ENCODE measurements at regions not wholly inside any gene's neighbourhood (a gene's known extent, or its start where the extent isn't known, plus 50 kb on each side); places are given as distances from the start of the nearest gene placed in this dataset.

GRCh38 chr14:103221781-103222358 is 98.6 kb downstream of the TNFAIP2 start:
- Histone ChIP-seq H3K4me3 (ENCODE audit: low read length) (no peak overlapping the region), H3K9me3 (ENCODE audit: low read length) (no peaks in the 10 kb centered on the region), H3K9me2 (replicated peaks; ENCODE audit: low read length) (no peaks in the 10 kb centered on the region), H4K20me1 (ENCODE audit: low read length) (no peaks in the 10 kb centered on the region), H3K4me1 (ENCODE audit: insufficient read depth, low read length) (0 out of 2 replicates have a peak, but pooled peaks cover 4% of the 10 kb centered on the region), H3K27me3 (ENCODE audit: low read length) (no peaks in the 10 kb centered on the region), H3K36me3 (ENCODE audit: low read depth, low read length) (no peaks in the 10 kb centered on the region), H2AFZ (ENCODE audit: low read length) (no peak overlapping the region), H3K79me2 (ENCODE audit: low read length) (no peaks in the 10 kb centered on the region), H3K27ac (ENCODE audit: low read length) (no peak overlapping the region), H3K9ac (ENCODE audit: low read length) (no peak overlapping the region), H3K4me2 (ENCODE audit: low read length) (no peak overlapping the region), H3F3A (ENCODE audit: low read length, unreplicated experiment) (no peaks in the 10 kb centered on the region)
- ChIA-PET POLR2A (ENCODE audit: unreplicated experiment) (no interaction called here), CTCF (no interaction called here)
- ATAC-seq (no peak), DNase-seq (no peak)
- intact Hi-C loops (cut with micrococcal nuclease): no loop called here
- no TSS peak for BruUV-seq (replicated peaks)
- no peak for TF ChIP-seq EZH2phosphoT487 (IDR thresholded peaks at IDR 0.05; ENCODE audit: borderline replicate concordance, low read length)
- TF ChIP-seq, protein P1, sequence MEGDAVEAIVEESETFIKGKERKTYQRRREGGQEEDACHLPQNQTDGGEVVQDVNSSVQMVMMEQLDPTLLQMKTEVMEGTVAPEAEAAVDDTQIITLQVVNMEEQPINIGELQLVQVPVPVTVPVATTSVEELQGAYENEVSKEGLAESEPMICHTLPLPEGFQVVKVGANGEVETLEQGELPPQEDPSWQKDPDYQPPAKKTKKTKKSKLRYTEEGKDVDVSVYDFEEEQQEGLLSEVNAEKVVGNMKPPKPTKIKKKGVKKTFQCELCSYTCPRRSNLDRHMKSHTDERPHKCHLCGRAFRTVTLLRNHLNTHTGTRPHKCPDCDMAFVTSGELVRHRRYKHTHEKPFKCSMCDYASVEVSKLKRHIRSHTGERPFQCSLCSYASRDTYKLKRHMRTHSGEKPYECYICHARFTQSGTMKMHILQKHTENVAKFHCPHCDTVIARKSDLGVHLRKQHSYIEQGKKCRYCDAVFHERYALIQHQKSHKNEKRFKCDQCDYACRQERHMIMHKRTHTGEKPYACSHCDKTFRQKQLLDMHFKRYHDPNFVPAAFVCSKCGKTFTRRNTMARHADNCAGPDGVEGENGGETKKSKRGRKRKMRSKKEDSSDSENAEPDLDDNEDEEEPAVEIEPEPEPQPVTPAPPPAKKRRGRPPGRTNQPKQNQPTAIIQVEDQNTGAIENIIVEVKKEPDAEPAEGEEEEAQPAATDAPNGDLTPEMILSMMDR (conservative IDR thresholded peaks at IDR 0.05; ENCODE audit: low read depth, low read length): no peak
- no peak for TF ChIP-seq EZH2 (IDR thresholded peaks at IDR 0.05; ENCODE audit: low read length, unreplicated experiment)

DNA sequence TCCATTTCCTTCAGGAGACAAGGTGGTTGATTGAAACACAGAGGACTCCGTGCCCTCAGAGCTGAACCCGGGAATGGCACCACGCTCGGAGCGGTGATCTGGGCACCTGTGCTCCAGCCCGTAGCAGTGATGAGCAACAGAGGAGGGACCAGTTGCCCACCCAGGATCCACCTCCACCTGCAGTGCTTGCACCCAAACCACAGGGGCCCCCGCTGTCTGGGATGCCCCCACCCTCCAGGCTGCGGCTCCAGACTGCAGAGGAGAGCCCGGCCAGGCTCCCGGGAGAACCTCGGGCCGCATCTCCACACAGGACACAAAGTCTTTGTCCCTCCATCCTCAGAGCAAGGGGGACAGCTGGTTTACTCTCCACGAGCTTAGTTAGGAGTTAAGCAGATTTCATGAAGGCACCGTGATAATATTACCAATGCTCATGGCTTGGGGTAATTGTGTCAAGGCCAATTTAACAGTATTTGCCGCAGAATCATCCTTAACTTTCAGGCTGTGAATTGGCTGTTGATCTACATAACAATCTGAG is 100.6 kb downstream of the TNFAIP2 start:
- ChIA-PET CTCF (no interaction called here), POLR2A (ENCODE audit: unreplicated experiment) (no interaction called here)
- DNase-seq: no peak
- H3K27ac ChIP-seq (ENCODE audit: low read length): no peak overlapping the region
- H3K4me1 ChIP-seq (ENCODE audit: insufficient read depth, low read length): 0 out of 2 replicates have a peak, but pooled peaks cover 4% of the 10 kb centered on the region
- H3K4me2 ChIP-seq (ENCODE audit: low read length): no peak overlapping the region
- no peak overlapping the region for H3K9ac ChIP-seq (ENCODE audit: low read length)
- H3F3A ChIP-seq (ENCODE audit: low read length, unreplicated experiment): no peaks in the 10 kb centered on the region
- no peaks in the 10 kb centered on the region for H3K36me3 ChIP-seq (ENCODE audit: low read depth, low read length)
- no peak overlapping the region for H2AFZ ChIP-seq (ENCODE audit: low read length)
- intact Hi-C loops (cut with micrococcal nuclease): no loop called here
- H4K20me1 ChIP-seq (ENCODE audit: low read length): no peaks in the 10 kb centered on the region
- ATAC-seq: no peak
- no peaks in the 10 kb centered on the region for H3K27me3 ChIP-seq (ENCODE audit: low read length)
- no peaks in the 10 kb centered on the region for H3K79me2 ChIP-seq (ENCODE audit: low read length)
- no peaks in the 10 kb centered on the region for H3K9me2 ChIP-seq (replicated peaks; ENCODE audit: low read length)
- TF ChIP-seq EZH2 (IDR thresholded peaks at IDR 0.05; ENCODE audit: low read length, unreplicated experiment) (no peak), EZH2phosphoT487 (IDR thresholded peaks at IDR 0.05; ENCODE audit: borderline replicate concordance, low read length) (no peak)
- TF ChIP-seq, protein P1 (conservative IDR thresholded peaks at IDR 0.05; ENCODE audit: low read depth, low read length): no peak
- no peaks in the 10 kb centered on the region for H3K9me3 ChIP-seq (ENCODE audit: low read length)
- no TSS peak for BruUV-seq (replicated peaks)
- H3K4me3 ChIP-seq (ENCODE audit: low read length): no peak overlapping the region

GRCh38 chr14:103225062-103225461 is 101.8 kb downstream of the TNFAIP2 start:
- CTCF ChIA-PET: no interaction called here
- intact Hi-C loops (cut with micrococcal nuclease): no loop called here
- BruUV-seq (replicated peaks): no TSS peak

More at GRCh38 chr14:103225062-103225461, 101.8 kb downstream of the TNFAIP2 start:
- 0 out of 2 replicates have a peak overlapping the region, but pooled peaks have one; percentile 36 for H3K4me2 ChIP-seq (ENCODE audit: low read length)
- no peak overlapping the region for H3K9ac ChIP-seq (ENCODE audit: low read length)
- DNase-seq (no peak), ATAC-seq (no peak)
- peak overlapping the region; percentile 37; the same call in 1 of the 2 replicates for H2AFZ ChIP-seq (ENCODE audit: low read length)
- H3K36me3 ChIP-seq (ENCODE audit: low read depth, low read length): no peaks in the 10 kb centered on the region
- H3K4me1 ChIP-seq (ENCODE audit: insufficient read depth, low read length): 0 out of 2 replicates have a peak, but pooled peaks cover 4% of the 10 kb centered on the region
- no peaks in the 10 kb centered on the region for H3K9me3 ChIP-seq (ENCODE audit: low read length)
- no peaks in the 10 kb centered on the region for H3F3A ChIP-seq (ENCODE audit: low read length, unreplicated experiment)
- no peaks in the 10 kb centered on the region for H3K27me3 ChIP-seq (ENCODE audit: low read length)
- no peaks in the 10 kb centered on the region for H4K20me1 ChIP-seq (ENCODE audit: low read length)
- H3K79me2 ChIP-seq (ENCODE audit: low read length): no peaks in the 10 kb centered on the region
- H3K27ac ChIP-seq (ENCODE audit: low read length): no peak overlapping the region
- TF ChIP-seq EZH2phosphoT487 (IDR thresholded peaks at IDR 0.05; ENCODE audit: borderline replicate concordance, low read length) (no peak), EZH2 (IDR thresholded peaks at IDR 0.05; ENCODE audit: low read length, unreplicated experiment) (no peak)
- TF ChIP-seq, protein P1 (conservative IDR thresholded peaks at IDR 0.05; ENCODE audit: low read depth, low read length): no peak
- POLR2A ChIA-PET (ENCODE audit: unreplicated experiment): no interaction called here
- H3K4me3 ChIP-seq (ENCODE audit: low read length): no peak overlapping the region
- no peaks in the 10 kb centered on the region for H3K9me2 ChIP-seq (replicated peaks; ENCODE audit: low read length)

Data from PC-3 (cell line).